GM21381 (cell line): ENCODE measurements at regions not wholly inside any gene's neighbourhood (a gene's known extent, or its start where the extent isn't known, plus 50 kb on each side); places are given as distances from the start of the nearest gene placed in this dataset.
A peak's percentile ranks its signal among the peaks of the same experiment; 100 is the strongest.

ENCODE experiments used
- ATAC-seq: cut with Tn5 transposase; IDR thresholded peaks from one replicate; pipeline ENCODE4 v1.9.1; 2021; ENCODE audit warnings: mild to moderate bottlenecking, moderate library complexity; ENCODE audit not compliant: unreplicated experiment

DNA sequence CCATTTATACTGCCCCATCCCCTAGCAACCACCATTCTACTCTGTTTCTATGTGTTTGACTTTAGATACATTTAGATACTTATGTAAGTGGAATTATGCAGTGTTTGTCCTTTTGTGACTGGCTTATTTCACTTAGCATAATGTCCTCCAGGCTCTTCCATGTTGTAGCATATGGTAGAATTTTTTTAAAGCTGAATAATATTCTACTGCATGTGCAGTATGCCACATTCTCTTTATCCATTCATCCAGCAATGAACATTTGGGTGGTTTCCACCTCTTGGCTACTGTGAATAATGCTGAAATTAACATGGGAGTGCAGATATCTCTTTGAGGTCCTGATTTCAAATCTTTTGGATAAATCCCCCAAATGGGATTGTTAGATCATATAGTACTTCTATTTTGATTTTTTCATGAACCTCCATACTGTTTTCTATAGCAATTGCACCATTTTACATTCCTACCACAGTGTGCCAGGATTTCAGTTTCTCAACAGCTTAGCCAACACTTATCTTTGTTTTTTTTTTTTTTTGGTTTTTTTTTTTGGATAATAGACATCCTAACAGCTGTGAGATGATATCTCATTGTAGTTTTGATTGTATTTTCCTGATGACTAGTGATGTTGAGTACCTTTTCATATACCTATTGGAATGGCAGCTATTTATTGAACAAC, 105.9 kb upstream of the LNX1 start:
- no peak for ATAC-seq

DNA sequence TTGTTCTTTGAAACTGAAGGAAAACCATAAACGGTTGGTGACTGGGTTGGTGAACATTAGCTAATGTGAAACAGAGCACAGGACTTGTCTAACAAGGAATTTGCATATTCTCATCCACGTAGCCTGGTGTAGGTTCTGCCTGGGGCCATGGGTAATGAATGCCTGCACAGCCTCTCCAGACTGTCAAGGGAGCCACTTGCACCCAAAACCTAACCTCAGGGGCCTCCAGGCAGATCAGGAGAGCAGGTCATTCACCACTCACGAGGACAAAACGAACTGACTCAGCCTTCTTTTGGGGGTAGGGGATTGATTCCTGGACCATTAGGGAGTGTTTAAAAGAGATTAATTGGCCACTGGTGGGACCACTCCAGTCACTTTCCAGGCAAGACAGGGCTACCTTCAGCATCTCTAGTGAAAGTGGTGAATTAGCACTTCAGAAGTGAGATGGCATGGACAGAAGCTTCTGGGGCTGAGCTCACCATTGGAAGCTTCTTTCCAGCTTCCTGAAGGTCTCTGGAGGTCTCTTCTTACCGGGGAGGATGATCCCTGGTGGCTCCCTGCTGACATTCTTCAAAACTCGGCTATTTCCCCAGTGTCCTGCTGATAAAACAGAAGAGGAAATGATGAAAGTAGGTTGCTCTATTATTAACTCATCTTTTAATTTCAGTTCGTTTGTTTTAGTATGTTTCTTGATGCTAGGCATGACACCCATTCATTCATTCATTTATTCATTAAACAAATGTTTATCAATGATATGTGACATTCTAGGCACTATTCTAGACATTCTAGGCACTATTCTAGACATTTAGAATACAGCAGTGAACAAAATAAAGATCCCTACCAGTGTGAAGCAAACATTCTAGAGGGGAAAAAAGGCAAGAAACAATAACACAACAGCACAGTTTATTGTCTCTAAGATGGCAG, 104.5 kb upstream of the LNX1 start:
- ATAC-seq: peak; percentile 84

DNA sequence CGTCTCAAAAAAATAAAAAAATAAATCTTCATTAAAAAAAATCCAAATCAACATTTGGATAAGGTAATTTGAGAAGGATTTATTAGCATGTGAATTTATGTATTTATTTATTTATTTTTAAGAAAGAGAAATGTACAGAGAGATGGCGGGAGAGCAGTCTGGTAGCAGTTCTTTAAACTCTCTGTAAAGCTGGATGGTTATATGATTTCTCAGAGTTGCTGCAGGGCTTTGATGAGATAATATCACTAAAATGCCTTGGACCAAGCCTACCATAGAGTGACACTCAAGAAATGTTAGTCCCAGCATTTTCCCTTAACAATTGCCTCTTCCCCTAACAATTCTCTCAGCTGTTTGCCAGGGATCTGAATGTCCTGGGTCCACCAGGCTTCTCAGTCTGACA, 103.4 kb upstream of the LNX1 start:
- no peak for ATAC-seq

DNA sequence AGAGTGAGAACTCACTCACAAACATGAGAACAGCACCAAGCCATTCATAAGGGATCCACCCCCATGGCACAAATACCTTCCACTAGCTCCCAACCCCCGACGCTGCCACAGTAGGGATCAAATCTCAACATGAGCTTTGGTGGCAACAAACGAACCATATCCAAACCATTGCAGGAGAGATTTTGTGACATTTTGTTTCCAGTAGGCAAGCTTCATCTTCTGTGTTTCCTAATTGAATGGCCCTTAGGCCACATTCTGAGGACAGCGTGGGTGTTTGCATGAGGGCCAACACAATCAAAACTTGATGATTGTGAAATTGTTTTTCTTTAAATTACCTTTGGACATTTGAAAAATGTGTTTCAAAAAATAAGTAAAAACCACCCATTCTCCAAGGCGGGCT, 102.6 kb upstream of the LNX1 start:
- no peak for ATAC-seq

DNA sequence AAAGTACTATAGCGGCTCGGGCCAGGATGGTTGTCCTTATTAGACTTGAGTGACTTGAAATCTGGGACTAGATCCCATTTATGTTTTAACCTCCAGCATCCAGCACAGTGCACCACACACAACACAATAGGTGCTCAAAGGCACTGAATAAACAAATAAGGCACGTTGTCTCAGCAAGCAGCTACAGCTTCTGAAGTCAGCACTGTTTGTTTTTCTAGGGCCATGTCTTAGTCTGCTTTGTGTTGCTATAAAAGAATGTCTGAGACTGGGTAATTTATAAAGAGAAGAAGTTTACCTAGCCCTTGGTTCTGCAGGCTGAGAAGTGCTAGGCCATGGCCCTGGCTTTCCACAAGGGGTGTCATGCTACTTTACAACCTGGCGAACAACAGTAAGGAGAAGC, 102.1 kb upstream of the LNX1 start:
- ATAC-seq: no peak

DNA sequence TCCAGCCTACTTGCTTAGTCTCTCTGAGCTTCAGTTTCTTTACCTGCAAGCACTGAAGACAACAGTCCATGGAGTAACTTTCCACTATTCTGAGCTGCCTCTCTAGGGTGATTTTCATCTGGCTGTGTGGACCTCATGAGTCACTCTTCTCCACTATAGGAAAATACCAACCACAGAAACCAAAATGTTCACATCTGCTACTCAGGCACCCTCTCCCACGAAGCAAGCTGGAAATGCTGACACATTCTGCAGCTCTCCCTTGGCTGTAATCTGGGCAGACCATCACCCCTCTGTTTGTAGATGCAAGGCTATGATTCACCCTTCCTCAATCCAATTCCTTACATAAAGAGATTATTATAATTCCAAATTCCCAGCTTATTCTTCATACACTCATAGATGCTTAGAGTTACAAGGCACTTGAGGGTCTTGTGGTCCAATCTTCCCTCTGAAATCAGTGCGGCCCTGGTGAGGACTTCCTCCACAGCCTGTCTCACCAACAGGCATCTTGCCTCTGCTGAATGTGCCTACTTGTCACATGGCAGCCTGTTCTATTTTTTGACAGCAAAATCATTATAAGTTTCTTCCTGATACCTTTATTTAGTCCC, 97.0 kb upstream of the LNX1 start:
- peak; percentile 85 for ATAC-seq

DNA sequence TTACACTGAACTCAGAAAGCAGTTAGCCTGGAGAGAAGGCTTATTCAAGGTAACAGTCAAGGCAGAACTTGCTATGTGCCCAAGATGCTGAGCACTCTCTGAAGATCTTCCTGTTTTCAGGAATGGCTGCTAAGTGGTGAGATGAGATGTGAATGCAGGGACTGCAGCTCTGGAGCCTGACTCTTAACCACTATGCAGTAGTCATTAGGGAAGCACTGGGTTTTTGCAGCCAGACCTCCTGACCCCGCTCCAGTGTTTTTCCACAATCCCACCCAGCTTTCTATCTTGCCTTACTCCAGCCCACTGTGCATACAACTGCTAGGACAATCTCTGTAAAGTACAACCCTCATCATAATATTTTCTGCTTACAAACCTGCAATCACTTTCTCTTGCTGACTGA, 95.2 kb upstream of the LNX1 start:
- no peak for ATAC-seq

DNA sequence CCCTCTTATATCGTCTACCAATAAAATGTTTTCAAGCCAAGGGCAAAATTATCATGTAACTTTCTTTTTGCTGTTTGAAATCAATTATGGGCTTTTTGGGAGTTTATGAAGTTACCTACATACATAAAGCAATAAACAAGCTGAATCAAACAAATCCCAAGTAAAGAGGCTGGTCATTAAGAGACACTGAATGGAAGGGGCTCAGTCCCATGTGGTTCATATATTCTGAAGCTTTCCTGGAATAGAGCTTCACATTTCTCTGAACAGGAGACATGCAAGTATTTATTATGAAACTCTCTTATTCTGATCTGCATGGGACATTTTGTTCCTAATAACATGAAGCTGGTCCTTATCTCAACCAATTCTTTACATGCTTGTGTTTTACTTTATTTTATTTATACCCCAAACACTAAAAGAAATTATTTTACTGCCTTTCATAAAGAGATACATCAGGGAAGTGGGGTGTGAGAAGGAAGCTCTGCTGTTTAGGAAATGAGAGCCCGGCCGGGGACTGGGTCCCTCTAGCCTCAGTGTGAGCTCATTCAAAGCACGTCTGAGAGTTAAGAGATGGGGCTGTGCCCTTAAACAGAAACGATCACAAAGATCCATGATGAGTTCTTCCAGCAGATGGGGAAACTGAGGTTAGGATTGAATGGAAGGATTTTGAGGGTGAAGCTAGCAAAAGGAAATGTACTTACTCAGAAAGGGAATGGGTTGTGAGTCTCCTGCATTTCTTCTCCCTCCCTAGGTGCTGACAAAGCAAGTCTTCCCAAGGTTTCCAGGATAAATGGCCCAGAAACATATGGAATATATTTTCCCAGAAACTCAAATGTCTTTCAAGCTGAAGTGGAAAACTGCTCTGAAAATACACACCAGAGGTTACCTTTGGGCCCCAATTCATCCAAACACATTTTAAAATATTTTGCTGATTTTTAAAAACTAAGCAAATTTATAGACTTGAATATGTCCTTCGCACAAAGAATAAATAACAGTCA, 93.1 kb upstream of the LNX1 start:
- no peak for ATAC-seq

DNA sequence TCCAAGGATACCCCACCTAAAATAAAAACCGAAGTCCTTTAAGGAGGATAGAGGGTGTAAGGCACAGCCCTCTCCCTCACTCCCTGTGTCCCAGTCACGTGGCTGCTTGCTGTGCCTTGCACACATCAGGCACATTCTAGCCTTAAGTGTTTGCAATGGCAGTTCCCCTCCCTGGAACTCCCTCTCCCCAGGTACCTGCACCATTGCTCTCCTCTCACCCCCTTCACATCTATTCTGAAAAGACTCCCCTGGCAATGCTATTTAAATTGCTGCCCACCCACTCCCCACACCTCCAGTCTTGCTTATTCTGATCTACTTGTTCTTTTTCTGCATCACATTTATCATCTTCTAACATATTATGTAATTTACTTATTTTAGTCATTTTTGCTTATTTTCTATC, 91.6 kb upstream of the LNX1 start:
- no peak for ATAC-seq

DNA sequence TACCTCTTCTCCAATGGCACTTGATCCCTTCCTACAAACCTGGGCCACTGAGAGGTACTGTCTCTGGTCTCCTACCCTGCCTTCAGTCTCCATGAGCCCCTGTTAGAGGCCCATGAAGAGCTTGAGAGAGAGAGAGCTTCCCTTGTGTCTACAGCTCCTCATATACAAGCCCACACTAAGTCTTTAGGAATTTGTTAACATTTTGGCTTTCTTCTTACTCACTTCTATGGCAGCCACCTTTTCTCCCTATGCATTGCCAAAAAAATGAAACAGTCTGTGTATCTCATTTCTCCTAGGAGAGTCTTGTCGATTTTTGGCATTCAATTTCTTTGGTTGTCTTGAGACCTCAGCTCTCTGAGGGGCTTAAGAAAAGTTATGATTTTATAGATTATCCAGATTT, 90.9 kb upstream of the LNX1 start:
- ATAC-seq: no peak

DNA sequence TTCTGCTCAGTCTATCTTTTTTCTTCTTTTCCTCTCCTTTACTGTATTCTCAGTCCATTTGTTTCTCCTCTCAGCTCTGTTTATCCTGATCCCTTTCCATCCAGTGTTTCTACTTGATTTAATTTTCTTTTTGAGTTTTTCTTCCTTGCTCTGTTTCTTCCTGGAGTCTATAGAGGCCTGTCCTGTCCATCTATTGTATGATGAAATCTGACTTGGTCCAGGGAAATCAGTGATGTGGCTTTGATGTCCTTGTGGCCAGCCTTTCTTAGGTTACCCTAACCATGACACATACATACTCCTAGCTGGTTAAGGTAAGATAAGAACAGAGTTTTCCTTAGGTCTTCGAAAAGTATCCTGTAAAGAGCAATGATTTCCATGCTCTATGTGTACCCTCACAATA, 89.3 kb upstream of the LNX1 start:
- no peak for ATAC-seq

DNA sequence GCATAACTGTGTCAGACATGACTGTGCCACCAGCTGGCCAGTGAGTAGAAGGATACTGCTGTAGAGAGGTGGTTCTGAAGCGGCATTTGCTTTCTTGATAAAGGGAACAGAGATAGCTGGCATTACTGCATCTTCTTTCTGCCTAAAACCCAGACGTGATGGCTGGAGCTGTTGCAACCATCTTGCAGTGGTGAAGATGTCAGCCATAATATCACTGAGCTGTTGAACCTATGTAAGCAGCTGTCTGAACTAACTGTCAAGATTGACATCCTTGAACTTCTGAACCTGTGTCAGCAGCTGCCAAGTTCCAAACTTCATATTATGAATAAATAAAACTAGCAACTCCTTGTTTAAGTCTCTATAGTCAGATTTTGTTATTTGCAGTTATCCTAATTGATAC, 88.9 kb upstream of the LNX1 start:
- ATAC-seq: no peak

DNA sequence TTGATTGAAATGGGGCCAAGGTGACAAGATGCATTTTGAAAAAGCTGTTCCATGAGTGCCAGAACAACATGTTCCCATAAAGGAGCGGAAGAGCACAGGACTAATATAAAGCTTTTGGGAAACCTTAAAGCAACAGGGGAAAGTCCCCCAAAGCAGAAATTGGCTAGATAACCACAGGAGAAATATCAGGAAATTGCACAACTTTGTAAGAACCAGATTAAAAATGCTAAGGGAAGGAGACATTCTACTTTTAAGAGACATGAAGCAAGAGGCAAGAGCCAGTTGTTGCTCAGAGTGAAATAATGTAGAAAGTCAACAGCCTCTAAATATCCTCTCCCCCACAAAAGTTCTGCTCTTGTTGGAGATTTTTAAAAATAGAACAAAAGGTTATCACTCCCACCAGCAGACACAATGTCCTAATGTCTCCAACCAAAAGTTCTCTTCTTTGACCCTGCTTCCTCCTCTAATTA, 85.2 kb upstream of the LNX1 start:
- no peak for ATAC-seq

DNA sequence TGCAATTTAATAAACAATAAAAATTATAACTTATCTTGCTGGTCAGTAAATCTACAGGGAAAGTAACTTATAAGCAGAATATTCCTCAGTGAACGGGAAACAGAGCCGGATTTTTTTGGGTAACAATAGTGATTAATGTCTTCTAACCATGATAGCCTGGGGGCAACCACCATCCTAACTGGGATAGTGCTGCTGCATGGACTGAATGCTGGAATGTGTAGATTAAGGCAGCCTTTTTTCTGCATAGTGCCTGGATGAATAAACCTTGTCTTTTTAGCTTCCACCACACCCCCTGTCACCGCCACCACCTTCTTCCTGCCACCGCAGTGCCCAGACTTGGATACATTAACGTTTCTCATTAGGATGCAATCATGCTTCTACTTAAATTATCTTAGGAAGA, 83.6 kb upstream of the LNX1 start:
- ATAC-seq: no peak

DNA sequence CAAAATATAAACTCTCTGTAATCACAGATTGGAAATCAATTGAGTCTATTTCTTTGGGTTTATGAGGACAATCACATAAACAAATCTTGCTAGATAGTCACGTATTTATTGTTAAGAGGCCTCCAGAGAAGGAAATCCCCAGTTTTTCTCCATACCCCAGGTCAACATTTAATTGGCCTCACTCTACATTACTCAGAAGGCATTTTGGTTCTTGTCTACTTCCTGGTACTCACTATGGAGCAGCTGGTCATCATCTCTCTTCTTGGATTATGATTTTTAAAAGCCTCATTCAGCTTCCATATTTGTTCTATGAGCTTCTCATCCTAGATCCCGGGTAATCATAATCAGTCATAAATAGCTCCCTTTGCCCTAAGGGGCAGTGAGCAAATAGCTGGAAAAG, 81.6 kb upstream of the LNX1 start:
- no peak for ATAC-seq

DNA sequence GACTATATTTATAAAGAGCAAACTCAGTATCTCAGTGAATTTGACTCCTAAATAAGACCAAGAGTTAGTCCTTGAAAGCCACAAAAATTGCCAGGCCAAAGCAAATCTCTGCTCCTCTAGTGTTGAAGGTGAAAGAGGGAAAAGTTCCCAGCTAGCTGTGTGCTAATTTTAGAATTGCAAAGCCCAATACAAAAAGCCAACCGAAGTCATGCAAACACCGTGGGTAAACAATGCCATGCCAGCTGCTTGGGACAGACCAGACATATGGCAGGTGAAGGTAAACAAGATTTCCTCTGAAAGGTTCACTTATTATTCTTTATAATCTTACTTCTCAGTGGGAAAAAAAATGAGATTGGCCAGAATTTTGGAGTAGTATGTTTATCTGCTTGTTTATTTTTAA, 80.5 kb upstream of the LNX1 start:
- ATAC-seq: no peak

DNA sequence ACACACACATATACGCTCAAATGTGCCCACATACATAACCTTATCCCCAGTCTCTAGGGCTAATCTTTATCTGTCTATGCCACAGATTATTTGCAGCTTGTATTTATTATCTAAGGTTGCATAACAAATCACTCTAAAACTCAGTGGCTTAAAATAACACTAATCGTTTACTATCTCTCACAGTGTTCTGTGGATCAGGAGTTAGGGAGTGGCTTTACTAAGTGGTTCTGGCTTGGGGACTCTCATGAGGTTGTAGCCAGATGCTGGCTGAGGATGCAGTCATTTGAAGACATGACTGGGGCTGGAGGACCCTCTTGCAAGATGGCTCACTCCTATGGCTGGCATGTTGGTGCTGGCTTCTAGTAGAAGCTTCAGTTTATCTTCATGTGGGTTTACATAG, 68.5 kb upstream of the LNX1 start:
- no peak for ATAC-seq

DNA sequence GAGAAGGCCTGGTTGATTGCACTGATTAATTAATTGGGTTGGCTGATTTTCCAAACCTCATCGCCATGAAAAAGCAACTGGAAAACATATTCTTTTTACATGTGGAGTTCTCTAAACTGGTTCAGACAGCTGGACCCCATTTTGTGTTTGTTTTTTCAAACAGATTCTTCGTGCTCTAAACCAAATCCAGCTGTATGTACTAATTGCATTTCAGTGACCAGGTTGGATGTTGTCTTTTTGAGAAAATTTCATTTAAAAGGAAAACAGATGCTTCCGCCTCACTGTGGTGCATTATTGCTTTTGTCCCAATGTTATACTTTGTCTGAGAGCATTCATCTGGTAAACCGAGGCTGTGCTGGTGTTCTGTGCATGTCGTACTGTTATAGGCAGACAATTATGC, 67.8 kb upstream of the LNX1 start:
- ATAC-seq: no peak

DNA sequence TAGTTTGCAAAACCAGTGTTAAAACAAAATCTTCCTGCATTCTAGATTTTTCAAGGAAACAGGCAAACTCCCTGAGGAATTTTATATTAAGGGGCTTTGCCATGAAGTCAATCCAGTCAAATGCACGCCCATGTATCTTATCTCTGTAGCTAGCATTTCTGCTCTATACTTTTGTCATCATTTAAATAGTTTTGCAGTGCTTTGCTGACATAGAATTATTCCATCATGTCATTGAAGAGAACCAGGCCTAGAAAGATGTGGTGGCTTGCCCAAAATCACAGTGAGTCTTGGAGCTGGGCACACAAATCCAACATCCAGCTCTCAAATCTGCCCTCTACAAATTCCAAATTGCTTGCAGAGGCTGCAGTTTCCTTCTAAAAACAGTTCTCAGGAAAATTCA, 66.7 kb upstream of the LNX1 start:
- no peak for ATAC-seq

DNA sequence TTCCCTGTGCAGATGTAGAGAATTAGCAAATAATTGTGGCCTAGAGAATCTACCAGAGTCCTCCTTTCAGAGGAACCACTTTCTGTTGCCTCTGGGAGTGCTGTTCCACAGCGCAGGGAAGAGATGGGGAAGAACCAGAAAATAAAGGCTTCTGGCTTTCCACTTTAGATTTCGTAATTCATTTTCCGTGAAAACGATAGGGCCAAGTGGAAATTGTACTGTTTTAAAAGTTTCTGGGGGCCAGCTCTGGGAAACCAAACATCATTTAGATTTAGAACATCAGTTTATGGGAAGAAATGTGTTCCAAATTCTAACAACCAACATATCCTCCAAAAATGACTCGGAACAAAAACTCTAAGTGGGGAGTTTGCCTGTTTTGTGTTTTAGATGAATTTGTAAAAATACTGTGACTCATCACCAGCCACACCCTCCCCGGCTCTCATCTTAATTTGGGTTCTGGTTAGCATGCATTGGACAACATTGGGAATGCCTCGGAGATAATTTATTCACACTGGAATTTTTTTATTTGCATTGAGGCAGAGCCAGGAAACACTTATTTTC, 65.2 kb upstream of the LNX1 start:
- ATAC-seq: no peak
